ENCODE measurements at regions not wholly inside any gene's neighbourhood (a gene's known extent, or its start where the extent isn't known, plus 50 kb on each side); places are given as distances from the start of the nearest gene placed in this dataset.

DNA sequence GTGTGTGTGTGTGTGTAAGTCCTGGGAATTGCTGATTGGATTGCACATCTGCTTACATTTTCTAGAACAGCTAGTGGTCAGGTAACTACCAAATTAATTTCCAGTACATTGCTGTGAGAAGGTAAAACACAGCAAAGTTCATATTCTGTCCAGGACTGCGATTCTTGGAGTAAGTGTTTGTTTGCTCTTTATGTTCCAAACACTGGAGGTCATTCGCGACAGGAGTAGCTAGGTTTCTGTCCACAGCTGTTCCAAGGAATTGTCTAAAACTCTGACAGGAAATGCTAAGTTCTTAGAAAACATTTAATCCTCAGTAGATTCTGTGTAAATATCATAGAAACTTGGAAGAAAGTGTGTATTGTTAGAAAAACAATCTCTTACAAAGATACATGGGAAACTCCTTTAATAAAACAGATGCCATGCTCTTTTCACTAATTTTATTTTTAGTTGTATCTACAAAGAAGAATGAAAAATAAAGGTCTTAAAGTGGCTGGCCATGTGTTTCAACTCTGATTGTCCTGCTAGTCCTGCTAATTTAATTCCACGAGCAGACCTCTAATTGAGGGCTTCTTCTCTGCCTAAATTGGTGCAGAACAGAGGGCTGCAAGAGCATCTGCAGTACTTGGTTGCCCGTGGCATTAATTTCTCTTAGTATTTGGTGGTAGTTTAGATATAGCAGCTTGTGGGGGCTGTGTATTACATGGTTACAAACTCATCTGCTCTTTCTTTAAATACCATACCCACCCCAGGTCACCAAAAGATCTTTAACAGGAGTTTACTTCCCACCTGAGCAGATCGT, 464.5 kb downstream of the RASEF start:
- TF ChIP-seq CTCF (IDR thresholded peaks at IDR 0.05) (no peak), EZH2 (IDR thresholded peaks at IDR 0.05; ENCODE audit: borderline replicate concordance, insufficient read depth, low read depth, low read length, poor library complexity, severe bottlenecking) (no peak)
